Glutamatergic neuron (in vitro differentiated cells): ENCODE measurements at regions not wholly inside any gene's neighbourhood (a gene's known extent, or its start where the extent isn't known, plus 50 kb on each side); places are given as distances from the start of the nearest gene placed in this dataset.

Experiments
- DNase-seq: peaks from one replicate; pipeline ENCODE4 v3.0.0; 2022
- H3K27ac Mint-ChIP-seq: one replicate; pipeline ENCODE4 v1.8.0; 2020; ENCODE audit warnings: mild to moderate bottlenecking, mixed read lengths, inconsistent platforms; ENCODE audit not compliant: unreplicated experiment
- H3K27me3 Mint-ChIP-seq: one replicate; pipeline ENCODE4 v1.8.0; 2020; ENCODE audit warnings: mild to moderate bottlenecking, moderate library complexity, mixed read lengths, inconsistent platforms; ENCODE audit not compliant: unreplicated experiment
- H3K36me3 Mint-ChIP-seq: one replicate; pipeline ENCODE4 v1.8.0; 2020; ENCODE audit warnings: mild to moderate bottlenecking, mixed read lengths, inconsistent platforms; ENCODE audit not compliant: unreplicated experiment
- H3K4me1 Mint-ChIP-seq: one replicate; pipeline ENCODE4 v1.8.0; 2020; ENCODE audit warnings: mild to moderate bottlenecking, low read depth, mixed read lengths, inconsistent platforms; ENCODE audit not compliant: unreplicated experiment
- H3K4me3 Mint-ChIP-seq: one replicate; pipeline ENCODE4 v1.8.0; 2020; ENCODE audit warnings: mild to moderate bottlenecking, mixed read lengths, inconsistent platforms; ENCODE audit not compliant: unreplicated experiment
- H3K9me3 Mint-ChIP-seq: one replicate; pipeline ENCODE4 v1.8.0; 2020; ENCODE audit warnings: mild to moderate bottlenecking, moderate library complexity, mixed read lengths, inconsistent platforms; ENCODE audit not compliant: unreplicated experiment
- CTCF ChIP-seq: fragments of 200-600 bp; sonication (generic); IDR thresholded peaks from one replicate; pipeline ENCODE4 v1.5.0; 2021; ENCODE audit not compliant: partially characterized antibody, unreplicated experiment

DNA sequence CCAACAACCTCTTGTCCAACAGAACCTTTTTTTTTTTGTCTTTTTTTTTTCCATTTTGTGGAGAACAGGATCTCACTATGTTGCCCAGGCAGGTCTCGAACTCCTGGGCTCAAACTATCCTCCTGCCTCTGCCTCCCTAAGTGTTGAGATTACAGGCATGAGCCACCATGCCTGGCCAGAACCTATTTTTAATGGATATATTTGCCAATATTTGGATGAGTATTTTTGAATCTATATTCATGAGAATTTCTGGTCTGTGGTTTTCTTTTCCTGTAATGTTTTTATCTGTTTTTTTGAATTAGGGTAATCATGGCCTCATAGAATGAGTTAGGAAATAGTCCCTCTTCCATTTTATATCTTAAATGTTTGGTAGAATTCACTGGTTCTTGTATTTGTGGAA is 70.4 kb upstream of the RET start:
- peaks cover 3% of the 10 kb centered on the region for H3K9me3 Mint-ChIP-seq
- peaks cover 6% of the 10 kb centered on the region for H3K27me3 Mint-ChIP-seq
- TF ChIP-seq CTCF: no peak
- no peak overlapping the region for H3K27ac Mint-ChIP-seq
- DNase-seq: no peak
- no peaks in the 10 kb centered on the region for H3K36me3 Mint-ChIP-seq
- H3K4me3 Mint-ChIP-seq: no peak overlapping the region
- H3K4me1 Mint-ChIP-seq: no peaks in the 10 kb centered on the region

DNA sequence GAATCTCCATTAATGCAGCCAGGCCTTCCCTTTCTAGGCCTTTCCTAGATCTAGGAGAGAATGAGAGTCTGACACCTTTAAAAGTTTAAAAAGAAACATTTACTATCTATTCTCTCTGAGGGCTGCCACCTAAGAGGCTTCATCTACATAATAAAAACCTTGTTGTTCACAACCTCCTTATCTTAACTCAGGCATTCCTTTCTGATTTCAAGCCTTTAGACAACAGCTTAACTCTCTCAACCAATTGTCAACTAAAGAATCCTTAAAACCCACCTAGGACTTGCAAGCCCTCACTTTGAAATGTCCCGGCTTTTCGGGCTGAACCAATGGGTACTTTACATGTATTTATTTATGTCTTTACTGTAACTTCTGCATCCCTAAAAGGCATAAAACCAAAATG is 64.3 kb upstream of the RET start:
- Mint-ChIP-seq H3K36me3 (peaks cover 13% of the 10 kb centered on the region), H3K4me3 (no peak overlapping the region), H3K4me1 (no peaks in the 10 kb centered on the region), H3K9me3 (peaks cover 2% of the 10 kb centered on the region), H3K27ac (no peak overlapping the region), H3K27me3 (no peaks in the 10 kb centered on the region)
- no peak for TF ChIP-seq CTCF
- DNase-seq: no peak

DNA sequence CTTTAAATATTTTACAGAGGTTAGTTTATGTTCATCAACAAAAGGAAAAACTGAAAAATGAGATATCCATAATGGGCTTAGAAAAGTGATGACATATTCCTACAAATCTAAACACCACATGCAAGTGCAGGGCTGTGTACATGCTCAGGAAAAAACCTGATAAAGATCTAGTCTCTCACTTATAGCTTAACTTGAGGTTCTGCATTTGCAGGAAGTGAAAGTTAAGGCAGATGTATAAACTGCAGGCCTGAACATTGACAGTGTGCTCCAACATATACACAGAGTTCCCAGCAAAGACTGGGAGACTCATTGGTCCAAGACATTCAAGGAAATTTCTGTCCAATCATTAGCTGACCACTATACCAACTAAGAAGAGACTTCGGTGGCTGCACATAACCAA is 63.8 kb upstream of the RET start:
- TF ChIP-seq CTCF: no peak
- DNase-seq: no peak
- Mint-ChIP-seq H3K27me3 (no peaks in the 10 kb centered on the region), H3K36me3 (peaks cover 13% of the 10 kb centered on the region), H3K9me3 (peaks cover 2% of the 10 kb centered on the region), H3K27ac (no peak overlapping the region), H3K4me3 (no peak overlapping the region), H3K4me1 (no peaks in the 10 kb centered on the region)

GRCh38 chr10:43024524-43024923 is 52.3 kb upstream of the RET start:
- DNase-seq: no peak
- Mint-ChIP-seq H3K4me1 (peaks cover 31% of the 10 kb centered on the region), H3K9me3 (peaks cover 23% of the 10 kb centered on the region), H3K4me3 (no peak overlapping the region), H3K27me3 (peaks cover 24% of the 10 kb centered on the region), H3K27ac (no peak overlapping the region), H3K36me3 (peaks cover 9% of the 10 kb centered on the region)
- TF ChIP-seq CTCF: no peak

DNA sequence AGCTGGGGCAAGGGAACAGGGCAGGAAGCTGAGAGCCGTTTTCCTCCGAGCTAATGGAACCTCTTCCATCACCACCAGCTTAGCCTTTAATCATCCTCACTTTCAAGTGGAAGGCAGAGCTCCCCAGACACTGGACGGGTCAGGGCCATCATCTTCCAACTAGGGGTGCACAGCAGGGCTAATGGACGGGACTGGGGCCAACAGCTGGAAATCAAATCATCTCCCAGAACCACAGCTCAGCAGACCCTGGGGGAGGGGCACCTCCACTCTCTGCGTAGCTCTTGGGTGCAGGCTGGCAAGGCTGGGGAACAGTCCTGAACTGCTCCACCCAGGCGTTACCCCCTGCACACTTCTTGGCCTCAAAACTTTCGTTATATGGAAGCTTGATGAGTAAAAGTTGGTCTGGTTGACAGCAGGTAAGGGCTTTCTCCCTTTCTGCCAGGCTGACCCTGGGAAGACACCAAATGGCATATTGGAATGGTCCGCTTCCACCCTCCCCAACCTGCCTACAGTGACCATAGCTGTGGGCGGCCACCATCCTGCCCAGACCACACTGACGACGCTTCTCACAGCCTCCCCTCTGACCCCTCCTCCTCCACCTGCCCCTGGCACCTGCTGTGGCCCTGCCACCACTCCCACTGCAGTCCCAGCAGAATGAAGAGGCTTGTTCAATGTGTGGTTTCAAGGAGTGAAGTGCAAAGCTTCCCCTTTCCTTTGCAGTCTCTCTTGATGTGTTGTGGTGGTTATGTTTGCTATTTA is 51.7 kb upstream of the RET start:
- peaks cover 31% of the 10 kb centered on the region for H3K4me1 Mint-ChIP-seq
- no peak overlapping the region for H3K4me3 Mint-ChIP-seq
- no peak for DNase-seq
- peaks cover 27% of the 10 kb centered on the region for H3K27me3 Mint-ChIP-seq
- H3K27ac Mint-ChIP-seq: no peak overlapping the region
- peaks cover 27% of the 10 kb centered on the region for H3K9me3 Mint-ChIP-seq
- TF ChIP-seq CTCF: no peak
- peaks cover 9% of the 10 kb centered on the region for H3K36me3 Mint-ChIP-seq
